CD4-positive, alpha-beta T cell (primary cell): ENCODE measurements at regions not wholly inside any gene's neighbourhood (a gene's known extent, or its start where the extent isn't known, plus 50 kb on each side); places are given as distances from the start of the nearest gene placed in this dataset.

ENCODE experiments used
- ATAC-seq: fragments of 200-7000 bp; cut with Tn5 transposase; one replicate; pipeline ENCODE4 v1.10.0; 2022; ENCODE audit warnings: mild to moderate bottlenecking; ENCODE audit not compliant: poor library complexity
- CTCF ChIA-PET: fragments of 350-600 bp; sonication (Branson Sonifier 250); formaldehyde crosslinking; loops from one replicate; lab custom pipeline; 2021; ENCODE audit warnings: antibody characterized with exemption, inconsistent platforms; lab: Charles Lee
- POLR2A ChIA-PET: fragments of 350-600 bp; sonication (Branson Sonifier 250); formaldehyde crosslinking; loops from one replicate; lab custom pipeline; 2021; ENCODE audit warnings: antibody characterized with exemption, inconsistent platforms; lab: Charles Lee
- DNase-seq, 14 experiments: peaks; one replicate each; pipeline ENCODE4 v3.0.0-alpha.2; 2013 to 2020; ENCODE audit warnings: mixed read lengths in 2 of 14
- H3K27ac ChIP-seq, 2 donors: one replicate each; pipeline versions ENCODE4 v1.5.1 to v1.7.0; 2013; ENCODE audit warnings: low read length in 2 of 2, low read depth in 1 of 2, mild to moderate bottlenecking in 1 of 2
- H3K27me3 ChIP-seq, 2 experiments: 1 replicate in 1 of 2; 2 replicates in 1 of 2; pipeline versions ENCODE4 v1.6.1 to v1.7.0; 2013; ENCODE audit warnings: low read length in 2 of 2, control low read depth in 1 of 2, mild to moderate bottlenecking in 1 of 2, moderate library complexity in 1 of 2; ENCODE audit not compliant: insufficient read depth in 2 of 2, control insufficient read depth in 1 of 2
- H3K36me3 ChIP-seq: one replicate; pipeline ENCODE4 v1.6.1; 2013; ENCODE audit warnings: low read length, control low read depth; ENCODE audit not compliant: insufficient read depth
- H3K4me1 ChIP-seq: one replicate; pipeline ENCODE4 v1.6.1; 2013; ENCODE audit warnings: low read length, control low read depth; ENCODE audit not compliant: insufficient read depth
- H3K4me3 ChIP-seq: one replicate; pipeline ENCODE4 v1.5.1; 2013; ENCODE audit warnings: mild to moderate bottlenecking, low read length, moderate library complexity
- H3K9me3 ChIP-seq, 2 experiments: 1 replicate in 1 of 2; 2 replicates in 1 of 2; pipeline versions ENCODE4 v1.6.1 to v1.7.0; 2013; ENCODE audit warnings: low read length in 2 of 2, mild to moderate bottlenecking in 2 of 2, control low read depth in 1 of 2, moderate library complexity in 1 of 2; ENCODE audit not compliant: control insufficient read depth in 1 of 2, insufficient read depth in 1 of 2
- H3K27ac Mint-ChIP-seq: one replicate; pipeline ENCODE4 v1.8.0; 2020; ENCODE audit warnings: mixed read lengths
- H3K27me3 Mint-ChIP-seq: one replicate; pipeline ENCODE4 v1.8.0; 2021; ENCODE audit warnings: mixed read lengths
- H3K36me3 Mint-ChIP-seq: one replicate; pipeline ENCODE4 v1.8.0; 2021; ENCODE audit warnings: low read depth, mixed read lengths
- H3K4me1 Mint-ChIP-seq: one replicate; pipeline ENCODE4 v1.8.0; 2021; ENCODE audit warnings: low read depth, mixed read lengths
- H3K4me3 Mint-ChIP-seq: one replicate; pipeline ENCODE4 v1.8.0; 2020; ENCODE audit warnings: mild to moderate bottlenecking, mixed read lengths
- H3K9me3 Mint-ChIP-seq: one replicate; pipeline ENCODE4 v1.8.0; 2020; ENCODE audit warnings: mixed read lengths
- intact Hi-C, 2 experiments: fragments of 100-400 bp; cut with DNase I in 1 of 2; cut with micrococcal nuclease in 1 of 2; formaldehyde crosslinking; loops; one replicate each; pipeline versions ENCODE4 v1.15.1 to v1.9.0; 2023 to 2025; cut with DNase I, micrococcal nuclease
- TF ChIP-seq, protein P1 (sequence below): fragments of 200-600 bp; IDR thresholded peaks from one replicate; pipeline ENCODE4 v1.8.0; 2022; ENCODE audit warnings: antibody characterized with exemption, mild to moderate bottlenecking

- ChIA-PET POLR2A (no interaction called here), CTCF (no interaction called here)
- Mint-ChIP-seq H3K4me1 (no peaks in the 10 kb centered on the region), H3K27ac (no peak overlapping the region), H3K4me3 (no peak overlapping the region), H3K9me3 (peaks cover 2% of the 10 kb centered on the region), H3K36me3 (no peaks in the 10 kb centered on the region), H3K27me3 (no peaks in the 10 kb centered on the region)
- Histone ChIP-seq H3K9me3 (peaks cover 0 to 4% of the 10 kb centered on the region in 2 experiments), H3K27ac (no peak overlapping the region), H3K4me1 (no peaks in the 10 kb centered on the region), H3K36me3 (no peaks in the 10 kb centered on the region), H3K4me3 (no peak overlapping the region), H3K27me3 (no peaks in the 10 kb centered on the region)
- intact Hi-C loops, result no loop called here
- TF ChIP-seq, protein P1, sequence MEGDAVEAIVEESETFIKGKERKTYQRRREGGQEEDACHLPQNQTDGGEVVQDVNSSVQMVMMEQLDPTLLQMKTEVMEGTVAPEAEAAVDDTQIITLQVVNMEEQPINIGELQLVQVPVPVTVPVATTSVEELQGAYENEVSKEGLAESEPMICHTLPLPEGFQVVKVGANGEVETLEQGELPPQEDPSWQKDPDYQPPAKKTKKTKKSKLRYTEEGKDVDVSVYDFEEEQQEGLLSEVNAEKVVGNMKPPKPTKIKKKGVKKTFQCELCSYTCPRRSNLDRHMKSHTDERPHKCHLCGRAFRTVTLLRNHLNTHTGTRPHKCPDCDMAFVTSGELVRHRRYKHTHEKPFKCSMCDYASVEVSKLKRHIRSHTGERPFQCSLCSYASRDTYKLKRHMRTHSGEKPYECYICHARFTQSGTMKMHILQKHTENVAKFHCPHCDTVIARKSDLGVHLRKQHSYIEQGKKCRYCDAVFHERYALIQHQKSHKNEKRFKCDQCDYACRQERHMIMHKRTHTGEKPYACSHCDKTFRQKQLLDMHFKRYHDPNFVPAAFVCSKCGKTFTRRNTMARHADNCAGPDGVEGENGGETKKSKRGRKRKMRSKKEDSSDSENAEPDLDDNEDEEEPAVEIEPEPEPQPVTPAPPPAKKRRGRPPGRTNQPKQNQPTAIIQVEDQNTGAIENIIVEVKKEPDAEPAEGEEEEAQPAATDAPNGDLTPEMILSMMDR, result no peak
- DNase-seq (no peak), ATAC-seq (no peak)
Observed at GRCh38 chr10:128747582-128748346, 621.5 kb upstream of the MKI67 start.

GRCh38 chr10:128751284-128751683 is 625.1 kb upstream of the MKI67 start:
- no peak overlapping the region for H3K27ac ChIP-seq
- Mint-ChIP-seq H3K4me3 (no peak overlapping the region), H3K27ac (no peak overlapping the region), H3K9me3 (peaks cover 2% of the 10 kb centered on the region), H3K4me1 (no peaks in the 10 kb centered on the region), H3K36me3 (no peaks in the 10 kb centered on the region), H3K27me3 (no peaks in the 10 kb centered on the region)
- no peak overlapping the region for H3K4me3 ChIP-seq
- ChIA-PET CTCF (no interaction called here), POLR2A (no interaction called here)
- intact Hi-C loops, result no loop called here
- peaks cover 0 to 5% of the 10 kb centered on the region in 2 experiments for H3K9me3 ChIP-seq
- no peaks in the 10 kb centered on the region for H3K27me3 ChIP-seq
- no peaks in the 10 kb centered on the region for H3K4me1 ChIP-seq
- ATAC-seq, result no peak
- no peaks in the 10 kb centered on the region for H3K36me3 ChIP-seq
- DNase-seq, result no peak
- TF ChIP-seq, protein P1, result no peak

DNA sequence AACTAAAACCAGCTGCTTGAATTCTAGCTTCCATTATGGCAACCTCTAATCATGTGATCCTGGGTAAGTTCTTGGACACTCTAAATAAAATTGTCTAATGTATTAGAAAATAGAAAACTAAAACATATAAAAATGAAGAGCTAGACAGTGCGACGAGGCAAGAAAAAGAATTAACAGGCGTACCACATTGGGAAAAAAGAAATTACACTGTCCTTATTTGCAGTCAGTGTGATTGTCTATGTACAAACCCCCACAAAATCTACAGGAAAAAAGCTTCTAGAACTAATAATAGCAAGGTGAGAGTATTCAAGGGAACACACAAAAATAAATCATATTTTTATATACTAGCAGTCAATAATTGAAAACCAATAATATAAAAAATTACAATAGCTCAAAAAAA is 625.6 kb upstream of the MKI67 start:
- Mint-ChIP-seq H3K9me3 (peaks cover 2% of the 10 kb centered on the region), H3K4me3 (no peak overlapping the region), H3K4me1 (no peaks in the 10 kb centered on the region), H3K36me3 (no peaks in the 10 kb centered on the region), H3K27ac (no peak overlapping the region), H3K27me3 (no peaks in the 10 kb centered on the region)
- intact Hi-C loops, result no loop called here
- no peaks in the 10 kb centered on the region for H3K4me1 ChIP-seq
- no peak overlapping the region for H3K27ac ChIP-seq
- TF ChIP-seq, protein P1, result no peak
- no peaks in the 10 kb centered on the region for H3K27me3 ChIP-seq
- CTCF ChIA-PET, result no interaction called here
- H3K4me3 ChIP-seq, result no peak overlapping the region
- peaks cover 0 to 8% of the 10 kb centered on the region in 2 experiments for H3K9me3 ChIP-seq
- no peaks in the 10 kb centered on the region for H3K36me3 ChIP-seq
- POLR2A ChIA-PET, result no interaction called here
- DNase-seq (no peak), ATAC-seq (no peak)
